HepG2 (cell line): ENCODE measurements at regions not wholly inside any gene's neighbourhood (a gene's known extent, or its start where the extent isn't known, plus 50 kb on each side); places are given as distances from the start of the nearest gene placed in this dataset.

Experiments
- AHR ChIP-seq: IDR thresholded peaks from 2 replicates; pipeline ENCODE4 v1.6.1; 2018; ENCODE audit warnings: missing genetic modification reagents, missing compliant biosample characterization
- ERF ChIP-seq: IDR thresholded peaks from 2 replicates; pipeline ENCODE4 v1.6.1; 2018; ENCODE audit warnings: missing biosample characterization, missing genetic modification reagents
- FLYWCH1 ChIP-seq: sonication (generic); formaldehyde crosslinking; IDR thresholded peaks from 2 replicates; pipeline ENCODE4 v1.8.1; 2023; ENCODE audit warnings: mild to moderate bottlenecking, missing genetic modification reagents
- HOXA3 ChIP-seq: sonication (generic); formaldehyde crosslinking; IDR thresholded peaks from 2 replicates; pipeline ENCODE4 v1.5.0; 2020; ENCODE audit warnings: missing genetic modification reagents
- HOXD1 ChIP-seq: sonication (generic); formaldehyde crosslinking; IDR thresholded peaks from 2 replicates; pipeline ENCODE4 v1.5.0; 2020; ENCODE audit warnings: missing genetic modification reagents
- KDM2A ChIP-seq: sonication (generic); formaldehyde crosslinking; IDR thresholded peaks from 2 replicates; pipeline ENCODE4 v1.4.0; 2020; ENCODE audit warnings: low read depth, missing genetic modification reagents, borderline replicate concordance
- MED1 ChIP-seq: sonication (generic); formaldehyde crosslinking; IDR thresholded peaks from 2 replicates; pipeline ENCODE4 v1.4.0; 2020; ENCODE audit warnings: missing genetic modification reagents
- MTF2 ChIP-seq: sonication (generic); formaldehyde crosslinking; IDR thresholded peaks from 2 replicates; pipeline ENCODE4 v1.5.0; 2020; ENCODE audit warnings: missing genetic modification reagents, borderline replicate concordance
- NONO ChIP-seq, 2 experiments: fragments of 450-650 bp in 1 of 2; sonication (generic) in 1 of 2; formaldehyde crosslinking in 1 of 2; IDR thresholded peaks in 1 of 2; conservative IDR thresholded peaks in 1 of 2; 2 replicates each; pipeline versions ENCODE4 v1.6.1 to v1.8.0; 2017 to 2022; ENCODE audit warnings: mild to moderate bottlenecking in 1 of 2, missing genetic modification reagents in 1 of 2, moderate library complexity in 1 of 2
- RAD21 ChIP-seq: fragments of 450-650 bp; formaldehyde crosslinking; IDR thresholded peaks from 2 replicates; pipeline ENCODE4 v1.5.0; 2020; ENCODE audit warnings: mild to moderate bottlenecking
- REPIN1 ChIP-seq: sonication (generic); formaldehyde crosslinking; IDR thresholded peaks from 2 replicates; pipeline ENCODE4 v1.8.0; 2022; ENCODE audit warnings: missing genetic modification reagents, low read depth, mild to moderate bottlenecking, borderline replicate concordance
- SOX5 ChIP-seq: IDR thresholded peaks from 2 replicates; pipeline ENCODE4 v1.6.1; 2016; ENCODE audit warnings: borderline replicate concordance
- SP140L ChIP-seq: sonication (generic); formaldehyde crosslinking; IDR thresholded peaks from 2 replicates; pipeline ENCODE4 v1.4.0; 2020; ENCODE audit warnings: missing genetic modification reagents, borderline replicate concordance
- TOE1 ChIP-seq: sonication (generic); formaldehyde crosslinking; IDR thresholded peaks from 2 replicates; pipeline ENCODE4 v1.4.0; 2020; ENCODE audit warnings: mild to moderate bottlenecking, missing genetic modification reagents
- TSC22D2 ChIP-seq: sonication (generic); formaldehyde crosslinking; IDR thresholded peaks from 2 replicates; pipeline ENCODE4 v1.5.1; 2020; ENCODE audit warnings: missing genetic modification reagents, mild to moderate bottlenecking, borderline replicate concordance
- XRCC5 ChIP-seq: fragments of 200-400 bp; formaldehyde crosslinking; optimal IDR thresholded peaks from 2 replicates; pipeline ENCODE3; 2017; ENCODE audit warnings: mild to moderate bottlenecking, low read length
- ZKSCAN1 ChIP-seq: fragments of 150-350 bp; IDR thresholded peaks from 2 replicates; pipeline ENCODE4 v1.6.1; 2014; ENCODE audit warnings: low read length
- ZNF124 ChIP-seq: sonication (generic); formaldehyde crosslinking; IDR thresholded peaks from 2 replicates; pipeline ENCODE4 v1.4.0; 2020; ENCODE audit warnings: missing genetic modification reagents
- ZNF24 ChIP-seq: fragments of 450-650 bp; IDR thresholded peaks from 2 replicates; pipeline ENCODE4 v1.6.1; 2017; ENCODE audit warnings: antibody characterized with exemption, mild to moderate bottlenecking
- ZNF460 ChIP-seq: sonication (generic); formaldehyde crosslinking; IDR thresholded peaks from 2 replicates; pipeline ENCODE4 v1.5.1; 2020; ENCODE audit warnings: missing genetic modification reagents, mild to moderate bottlenecking, borderline replicate concordance
- ZNF598 ChIP-seq: sonication (generic); formaldehyde crosslinking; IDR thresholded peaks from 2 replicates; pipeline ENCODE4 v1.5.1; 2020; ENCODE audit warnings: mild to moderate bottlenecking, missing genetic modification reagents, borderline replicate concordance
- TF ChIP-seq, protein P1 (sequence below): sonication (generic); formaldehyde crosslinking; IDR thresholded peaks from 2 replicates; pipeline ENCODE4 v1.5.1; 2020; ENCODE audit warnings: mild to moderate bottlenecking, missing genetic modification reagents, borderline replicate concordance
- TF ChIP-seq, protein P2 (sequence below): sonication (generic); formaldehyde crosslinking; IDR thresholded peaks from 2 replicates; pipeline ENCODE4 v1.5.1; 2020; ENCODE audit warnings: mild to moderate bottlenecking, missing genetic modification reagents, moderate library complexity
- TF ChIP-seq, protein P3 (sequence below): IDR thresholded peaks from 2 replicates; pipeline ENCODE4 v1.6.1; 2016; ENCODE audit warnings: missing compliant biosample characterization, missing genetic modification reagents, borderline replicate concordance

DNA sequence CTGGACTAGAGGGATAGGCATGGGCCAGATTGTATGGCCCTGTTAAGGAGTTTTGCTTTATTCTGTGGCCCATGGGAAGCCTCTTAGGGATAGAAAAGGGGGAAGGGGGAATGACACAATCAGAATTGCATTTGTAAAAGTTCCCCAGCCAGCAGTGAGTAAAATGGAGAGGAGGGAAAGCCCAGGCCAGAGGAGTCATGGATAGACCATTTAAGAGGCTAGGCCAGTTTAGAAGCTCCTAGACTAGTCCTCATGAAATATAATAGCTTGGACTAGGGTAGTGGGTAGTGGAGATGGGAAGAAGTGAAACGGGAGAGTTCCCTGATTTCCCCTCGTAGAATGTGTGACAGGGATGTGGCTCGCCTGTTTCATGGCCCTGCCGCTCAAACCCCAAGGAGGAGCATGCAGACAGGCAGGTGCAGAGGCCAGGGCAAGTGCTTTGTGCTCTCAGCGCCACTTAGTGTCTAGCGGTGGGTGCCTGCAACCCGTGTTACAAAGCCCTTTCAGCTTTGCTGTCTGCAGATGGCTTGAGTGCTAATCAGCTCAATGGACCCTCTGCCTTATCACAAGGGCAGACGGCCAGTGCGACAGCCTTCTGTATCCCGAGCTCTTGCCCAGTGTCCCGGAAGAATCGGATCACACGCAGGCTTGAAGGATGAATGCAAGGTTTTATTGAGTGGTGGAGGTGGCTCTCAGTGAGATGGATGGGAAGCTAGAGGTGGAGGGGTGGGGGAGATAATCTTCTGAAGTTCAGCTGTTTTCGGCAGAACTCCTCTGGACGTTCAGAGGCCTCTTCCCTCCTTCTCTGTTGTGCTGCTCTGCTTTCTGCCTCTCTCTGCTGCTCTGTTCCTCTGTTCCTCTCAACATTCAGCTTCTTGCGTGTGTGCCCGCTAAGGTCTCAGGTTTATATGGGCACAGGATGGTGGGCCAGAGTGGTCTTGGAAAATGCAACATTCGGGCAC is 141.1 kb downstream of the CEP57L1 start (continued):
- TF ChIP-seq MTF2 (no peak), SP140L (CRISPR knock-in tag) (no peak), TOE1 (CRISPR knock-in tag) (no peak), ZKSCAN1 (no peak), MED1 (CRISPR knock-in tag) (no peak), FLYWCH1 (no peak), ZNF124 (CRISPR knock-in tag) (peak; percentile 54; the same call in 1 of the 2 replicates), RAD21 (CRISPR knock-in tag) (peak; percentile 70), TSC22D2 (CRISPR knock-in tag) (peak; percentile 22; the same call in 1 of the 2 replicates), HOXD1 (CRISPR knock-in tag) (no peak), ERF (no peak), NONO (IDR thresholded peaks at IDR 0.05) (no peak), NONO (CRISPR knock-in tag; conservative IDR thresholded peaks at IDR 0.05) (0 out of 2 replicates have a peak, but pooled peaks have one; percentile 32), ZNF460 (no peak), KDM2A (CRISPR knock-in tag) (peak; percentile 39; the same call in 1 of the 2 replicates), AHR (CRISPR knock-in tag) (peak; percentile 44; the same call in 1 of the 2 replicates), REPIN1 (peak; percentile 35; the same call in 1 of the 2 replicates), XRCC5 (no peak), HOXA3 (CRISPR knock-in tag) (no peak), ZNF24 (no peak), SOX5 (no peak), ZNF598 (CRISPR knock-in tag) (0 out of 2 replicates have a peak, but pooled peaks have one; percentile 43)
- TF ChIP-seq, protein P1, sequence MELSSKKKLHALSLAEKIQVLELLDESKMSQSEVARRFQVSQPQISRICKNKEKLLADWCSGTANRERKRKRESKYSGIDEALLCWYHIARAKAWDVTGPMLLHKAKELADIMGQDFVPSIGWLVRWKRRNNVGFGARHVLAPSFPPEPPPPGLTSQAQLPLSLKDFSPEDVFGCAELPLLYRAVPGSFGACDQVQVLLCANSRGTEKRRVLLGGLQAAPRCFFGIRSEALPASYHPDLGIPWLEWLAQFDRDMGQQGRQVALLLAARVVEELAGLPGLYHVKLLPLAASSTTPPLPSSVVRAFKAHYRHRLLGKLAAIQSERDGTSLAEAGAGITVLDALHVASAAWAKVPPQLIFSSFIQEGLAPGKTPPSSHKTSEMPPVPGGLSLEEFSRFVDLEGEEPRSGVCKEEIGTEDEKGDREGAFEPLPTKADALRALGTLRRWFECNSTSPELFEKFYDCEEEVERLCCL (CRISPR knock-in tag): no peak
- TF ChIP-seq, protein P2, sequence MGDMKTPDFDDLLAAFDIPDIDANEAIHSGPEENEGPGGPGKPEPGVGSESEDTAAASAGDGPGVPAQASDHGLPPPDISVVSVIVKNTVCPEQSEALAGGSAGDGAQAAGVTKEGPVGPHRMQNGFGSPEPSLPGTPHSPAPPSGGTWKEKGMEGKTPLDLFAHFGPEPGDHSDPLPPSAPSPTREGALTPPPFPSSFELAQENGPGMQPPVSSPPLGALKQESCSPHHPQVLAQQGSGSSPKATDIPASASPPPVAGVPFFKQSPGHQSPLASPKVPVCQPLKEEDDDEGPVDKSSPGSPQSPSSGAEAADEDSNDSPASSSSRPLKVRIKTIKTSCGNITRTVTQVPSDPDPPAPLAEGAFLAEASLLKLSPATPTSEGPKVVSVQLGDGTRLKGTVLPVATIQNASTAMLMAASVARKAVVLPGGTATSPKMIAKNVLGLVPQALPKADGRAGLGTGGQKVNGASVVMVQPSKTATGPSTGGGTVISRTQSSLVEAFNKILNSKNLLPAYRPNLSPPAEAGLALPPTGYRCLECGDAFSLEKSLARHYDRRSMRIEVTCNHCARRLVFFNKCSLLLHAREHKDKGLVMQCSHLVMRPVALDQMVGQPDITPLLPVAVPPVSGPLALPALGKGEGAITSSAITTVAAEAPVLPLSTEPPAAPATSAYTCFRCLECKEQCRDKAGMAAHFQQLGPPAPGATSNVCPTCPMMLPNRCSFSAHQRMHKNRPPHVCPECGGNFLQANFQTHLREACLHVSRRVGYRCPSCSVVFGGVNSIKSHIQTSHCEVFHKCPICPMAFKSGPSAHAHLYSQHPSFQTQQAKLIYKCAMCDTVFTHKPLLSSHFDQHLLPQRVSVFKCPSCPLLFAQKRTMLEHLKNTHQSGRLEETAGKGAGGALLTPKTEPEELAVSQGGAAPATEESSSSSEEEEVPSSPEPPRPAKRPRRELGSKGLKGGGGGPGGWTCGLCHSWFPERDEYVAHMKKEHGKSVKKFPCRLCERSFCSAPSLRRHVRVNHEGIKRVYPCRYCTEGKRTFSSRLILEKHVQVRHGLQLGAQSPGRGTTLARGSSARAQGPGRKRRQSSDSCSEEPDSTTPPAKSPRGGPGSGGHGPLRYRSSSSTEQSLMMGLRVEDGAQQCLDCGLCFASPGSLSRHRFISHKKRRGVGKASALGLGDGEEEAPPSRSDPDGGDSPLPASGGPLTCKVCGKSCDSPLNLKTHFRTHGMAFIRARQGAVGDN (CRISPR knock-in tag): peak; percentile 53
- TF ChIP-seq, protein P3, sequence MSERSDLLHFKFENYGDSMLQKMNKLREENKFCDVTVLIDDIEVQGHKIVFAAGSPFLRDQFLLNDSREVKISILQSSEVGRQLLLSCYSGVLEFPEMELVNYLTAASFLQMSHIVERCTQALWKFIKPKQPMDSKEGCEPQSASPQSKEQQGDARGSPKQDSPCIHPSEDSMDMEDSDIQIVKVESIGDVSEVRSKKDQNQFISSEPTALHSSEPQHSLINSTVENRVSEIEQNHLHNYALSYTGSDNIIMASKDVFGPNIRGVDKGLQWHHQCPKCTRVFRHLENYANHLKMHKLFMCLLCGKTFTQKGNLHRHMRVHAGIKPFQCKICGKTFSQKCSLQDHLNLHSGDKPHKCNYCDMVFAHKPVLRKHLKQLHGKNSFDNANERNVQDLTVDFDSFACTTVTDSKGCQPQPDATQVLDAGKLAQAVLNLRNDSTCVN: no peak
